ENCODE measurements at regions not wholly inside any gene's neighbourhood (a gene's known extent, or its start where the extent isn't known, plus 50 kb on each side); places are given as distances from the start of the nearest gene placed in this dataset.

DNA sequence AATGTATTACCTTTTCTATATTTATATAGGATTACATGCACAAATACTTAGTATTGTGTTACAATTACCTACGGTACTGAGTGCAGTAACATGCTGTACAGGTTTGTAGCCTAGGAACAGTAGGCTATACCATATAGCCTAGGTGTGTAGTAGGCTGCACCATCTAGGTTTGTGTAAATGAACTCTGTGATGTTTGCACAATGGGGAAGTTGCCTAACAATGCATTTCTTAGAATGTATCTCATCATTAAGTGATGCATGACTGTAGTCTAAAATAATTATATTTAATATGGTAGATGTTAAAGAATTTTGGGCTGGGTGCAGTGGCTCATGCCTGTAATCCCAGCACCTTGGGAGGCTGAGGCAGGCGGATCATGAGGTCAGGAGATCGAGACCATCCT, 281.0 kb downstream of the KLF13 start:
- Histone ChIP-seq H3K36me3 (ENCODE audit: control insufficient read depth, insufficient read depth, low read length) (no peaks in the 10 kb centered on the region), H3K9me3 (no peaks in the 10 kb centered on the region), H3K4me3 (ENCODE audit: low read depth, low read length) (no peak overlapping the region), H3K4me1 (no peaks in the 10 kb centered on the region), H3K27me3 (replicated peaks; ENCODE audit: control insufficient read depth, insufficient read depth, low read length) (no peaks in the 10 kb centered on the region)
- Mint-ChIP-seq H3K9me3 (ENCODE audit: unreplicated experiment) (peaks cover 4% of the 10 kb centered on the region), H3K36me3 (ENCODE audit: insufficient read depth, unreplicated experiment) (no peaks in the 10 kb centered on the region), H3K27ac (ENCODE audit: unreplicated experiment) (no peak overlapping the region), H3K4me3 (ENCODE audit: unreplicated experiment) (no peak overlapping the region), H3K4me1 (ENCODE audit: low read depth, unreplicated experiment) (no peaks in the 10 kb centered on the region), H3K27me3 (ENCODE audit: insufficient read depth, unreplicated experiment) (no peaks in the 10 kb centered on the region)
- CTCF ChIA-PET, result no interaction called here
- intact Hi-C loops (cut with micrococcal nuclease; ENCODE audit: unreplicated experiment), result no loop called here
- DNase-seq, result no peak
- TF ChIP-seq CTCF (IDR thresholded peaks at IDR 0.05; ENCODE audit: insufficient read depth in 1 of 2, low read depth in 1 of 2, low read length in 1 of 2, severe bottlenecking in 1 of 2, unreplicated experiment in 1 of 2), result no peak
- no TSS peak for BruUV-seq (replicated peaks)
- POLR2A ChIA-PET, result no interaction called here

DNA sequence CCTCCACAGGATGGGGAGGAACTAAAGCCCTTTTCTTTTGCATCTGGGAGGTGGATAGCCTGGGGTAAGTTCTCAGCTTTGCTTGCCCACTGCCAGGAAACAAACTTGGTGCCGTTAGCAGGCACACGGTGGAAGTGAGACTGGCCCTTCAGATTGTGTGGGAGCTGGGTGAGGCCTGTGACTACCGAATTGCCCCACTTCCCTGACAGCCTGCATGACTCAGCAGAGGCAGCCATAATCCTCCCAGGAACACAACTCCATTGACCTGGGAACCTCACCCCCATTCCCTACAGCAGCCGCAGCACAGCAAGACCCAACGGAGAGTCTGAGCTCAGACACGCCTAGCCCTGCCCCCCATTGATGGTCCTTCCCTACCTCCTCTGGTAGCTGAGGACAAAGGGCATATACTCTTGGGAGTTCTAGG, 282.6 kb downstream of the KLF13 start:
- no peaks in the 10 kb centered on the region for H3K36me3 ChIP-seq (ENCODE audit: control insufficient read depth, insufficient read depth, low read length)
- no peaks in the 10 kb centered on the region for H3K9me3 ChIP-seq
- ChIA-PET CTCF (no interaction called here), POLR2A (no interaction called here)
- Mint-ChIP-seq H3K36me3 (ENCODE audit: insufficient read depth, unreplicated experiment) (no peaks in the 10 kb centered on the region), H3K9me3 (ENCODE audit: unreplicated experiment) (peaks cover 8% of the 10 kb centered on the region), H3K27me3 (ENCODE audit: insufficient read depth, unreplicated experiment) (no peaks in the 10 kb centered on the region), H3K27ac (ENCODE audit: unreplicated experiment) (no peak overlapping the region), H3K4me1 (ENCODE audit: low read depth, unreplicated experiment) (no peaks in the 10 kb centered on the region), H3K4me3 (ENCODE audit: unreplicated experiment) (no peak overlapping the region)
- intact Hi-C loops (cut with micrococcal nuclease; ENCODE audit: unreplicated experiment), result no loop called here
- DNase-seq, result no peak
- no TSS peak for BruUV-seq (replicated peaks)
- H3K4me1 ChIP-seq, result no peaks in the 10 kb centered on the region
- H3K27me3 ChIP-seq (replicated peaks; ENCODE audit: control insufficient read depth, insufficient read depth, low read length), result no peaks in the 10 kb centered on the region
- H3K4me3 ChIP-seq (ENCODE audit: low read depth, low read length), result no peak overlapping the region
- TF ChIP-seq CTCF (IDR thresholded peaks at IDR 0.05; ENCODE audit: insufficient read depth in 1 of 2, low read depth in 1 of 2, low read length in 1 of 2, severe bottlenecking in 1 of 2, unreplicated experiment in 1 of 2), result no peak

GRCh38 chr15:31609906-31610305, 283.3 kb downstream of the KLF13 start:
- Histone ChIP-seq H3K4me1 (no peaks in the 10 kb centered on the region), H3K9me3 (no peaks in the 10 kb centered on the region), H3K4me3 (ENCODE audit: low read depth, low read length) (no peak overlapping the region), H3K27me3 (replicated peaks; ENCODE audit: control insufficient read depth, insufficient read depth, low read length) (no peaks in the 10 kb centered on the region), H3K36me3 (ENCODE audit: control insufficient read depth, insufficient read depth, low read length) (no peaks in the 10 kb centered on the region)
- no peak overlapping the region for H3K27ac Mint-ChIP-seq (ENCODE audit: unreplicated experiment)
- no peak for DNase-seq
- H3K27me3 Mint-ChIP-seq (ENCODE audit: insufficient read depth, unreplicated experiment), result no peaks in the 10 kb centered on the region
- no peak overlapping the region for H3K4me3 Mint-ChIP-seq (ENCODE audit: unreplicated experiment)
- intact Hi-C loops (cut with micrococcal nuclease; ENCODE audit: unreplicated experiment), result no loop called here
- H3K36me3 Mint-ChIP-seq (ENCODE audit: insufficient read depth, unreplicated experiment), result no peaks in the 10 kb centered on the region
- no peak for TF ChIP-seq CTCF (IDR thresholded peaks at IDR 0.05; ENCODE audit: insufficient read depth in 1 of 2, low read depth in 1 of 2, low read length in 1 of 2, severe bottlenecking in 1 of 2, unreplicated experiment in 1 of 2)
- ChIA-PET CTCF (no interaction called here), POLR2A (no interaction called here)
- peaks cover 8% of the 10 kb centered on the region for H3K9me3 Mint-ChIP-seq (ENCODE audit: unreplicated experiment)
- H3K4me1 Mint-ChIP-seq (ENCODE audit: low read depth, unreplicated experiment), result no peaks in the 10 kb centered on the region
- no TSS peak for BruUV-seq (replicated peaks)
